Stromal cell of bone marrow (primary cell): ENCODE measurements at regions not wholly inside any gene's neighbourhood (a gene's known extent, or its start where the extent isn't known, plus 50 kb on each side); places are given as distances from the start of the nearest gene placed in this dataset.
A peak's percentile ranks its signal among the peaks of the same experiment; 100 is the strongest.
"Not testable (repeated sequence)": the region's sequence is repeated elsewhere in the genome, so short reads cannot be mapped to it uniquely, and the experiment has no call there.

Source experiments
- DNase-seq: peaks from one replicate; pipeline ENCODE4 v3.0.0-alpha.2; 2012; ENCODE audit warnings: low read depth

- no peak for DNase-seq
Observed at GRCh38 chr13:31385540-31385939, 185.8 kb downstream of the B3GLCT start.

GRCh38 chr13:31394506-31394905 lies 194.7 kb downstream of the B3GLCT start:
- DNase-seq: no peak

- DNase-seq: no peak
Observed at GRCh38 chr13:31395090-31395489, 195.3 kb downstream of the B3GLCT start.

GRCh38 chr13:31399690-31400089 lies 199.9 kb downstream of the B3GLCT start:
- DNase-seq: no peak

GRCh38 chr13:31403711-31404110 lies 203.9 kb downstream of the B3GLCT start:
- DNase-seq: not testable (repeated sequence)

- no peak for DNase-seq
Observed at GRCh38 chr13:31408927-31409326, 209.2 kb downstream of the B3GLCT start.

- DNase-seq: no peak
Observed at GRCh38 chr13:31409678-31410356, 210.0 kb downstream of the B3GLCT start.

- DNase-seq: no peak
Observed at GRCh38 chr13:31413516-31413915, 213.7 kb downstream of the B3GLCT start.

- DNase-seq: no peak
Observed at GRCh38 chr13:31416066-31416465, 216.3 kb downstream of the B3GLCT start.

GRCh38 chr13:31418186-31418585 lies 218.4 kb downstream of the B3GLCT start:
- no peak for DNase-seq

- no peak for DNase-seq
Observed at GRCh38 chr13:31421756-31422155, 222.0 kb downstream of the B3GLCT start.

GRCh38 chr13:31424130-31424729 lies 224.5 kb downstream of the B3GLCT start:
- peak; percentile 68 for DNase-seq

- DNase-seq: no peak
Observed at GRCh38 chr13:31426395-31426794, 226.6 kb downstream of the B3GLCT start.

GRCh38 chr13:31427151-31428100 lies 227.7 kb downstream of the B3GLCT start:
- DNase-seq: no peak

- peak; percentile 41 for DNase-seq
Observed at GRCh38 chr13:31431722-31432137, 232.0 kb downstream of the B3GLCT start.

- DNase-seq: peak; percentile 45
Observed at GRCh38 chr13:31433207-31433606, 233.4 kb downstream of the B3GLCT start.

- DNase-seq: no peak
Observed at GRCh38 chr13:31433746-31434145, 234.0 kb downstream of the B3GLCT start.

- no peak for DNase-seq
Observed at GRCh38 chr13:31434613-31435012, 234.8 kb downstream of the B3GLCT start.

- no peak for DNase-seq
Observed at GRCh38 chr13:31435536-31435935, 235.8 kb downstream of the B3GLCT start.

GRCh38 chr13:31436478-31436877 lies 236.7 kb downstream of the B3GLCT start:
- no peak for DNase-seq

- DNase-seq: no peak
Observed at GRCh38 chr13:31437975-31438374, 238.2 kb downstream of the B3GLCT start.

- no peak for DNase-seq
Observed at GRCh38 chr13:31440132-31440531, 240.4 kb downstream of the B3GLCT start.
